Right atrium auricular region (tissue), 2 donors: ENCODE measurements at regions not wholly inside any gene's neighbourhood (a gene's known extent, or its start where the extent isn't known, plus 50 kb on each side); places are given as distances from the start of the nearest gene placed in this dataset.

Source experiments
- DNase-seq: peaks from one replicate; pipeline ENCODE4 v3.0.0-alpha.2; 2019; ENCODE audit warnings: low spot score
- H3K27ac ChIP-seq, 2 donors: fragments of 200-600 bp; sonication (generic); 1 replicate in 1 of 2; 2 replicates in 1 of 2; pipeline ENCODE4 v1.5.1; 2016 to 2019
- H3K27me3 ChIP-seq, 2 donors: fragments of 200-600 bp; sonication (generic); one replicate each; pipeline versions ENCODE4 v1.5.1 to v1.6.0; 2017 to 2019
- H3K36me3 ChIP-seq: fragments of 200-600 bp; sonication (generic); one replicate; pipeline ENCODE4 v1.5.1; 2016
- H3K4me1 ChIP-seq, 2 donors: fragments of 200-600 bp; sonication (generic); one replicate each; pipeline versions ENCODE4 v1.5.1 to v1.6.0; 2017 to 2019
- H3K4me3 ChIP-seq, 2 donors: fragments of 200-600 bp; sonication (generic); 1 replicate in 1 of 2; 2 replicates in 1 of 2; pipeline ENCODE4 v1.5.1; 2017 to 2019; ENCODE audit warnings: mild to moderate bottlenecking in 1 of 2, moderate library complexity in 1 of 2
- H3K9me3 ChIP-seq, 2 donors: fragments of 200-600 bp; sonication (generic); one replicate each; pipeline ENCODE4 v1.5.1; 2019
- TF ChIP-seq, protein P1 (sequence below), 2 donors: fragments of 200-600 bp; sonication (generic); IDR thresholded peaks; one replicate each; pipeline ENCODE4 v1.5.1; 2019; ENCODE audit warnings: antibody characterized with exemption in 2 of 2

DNA sequence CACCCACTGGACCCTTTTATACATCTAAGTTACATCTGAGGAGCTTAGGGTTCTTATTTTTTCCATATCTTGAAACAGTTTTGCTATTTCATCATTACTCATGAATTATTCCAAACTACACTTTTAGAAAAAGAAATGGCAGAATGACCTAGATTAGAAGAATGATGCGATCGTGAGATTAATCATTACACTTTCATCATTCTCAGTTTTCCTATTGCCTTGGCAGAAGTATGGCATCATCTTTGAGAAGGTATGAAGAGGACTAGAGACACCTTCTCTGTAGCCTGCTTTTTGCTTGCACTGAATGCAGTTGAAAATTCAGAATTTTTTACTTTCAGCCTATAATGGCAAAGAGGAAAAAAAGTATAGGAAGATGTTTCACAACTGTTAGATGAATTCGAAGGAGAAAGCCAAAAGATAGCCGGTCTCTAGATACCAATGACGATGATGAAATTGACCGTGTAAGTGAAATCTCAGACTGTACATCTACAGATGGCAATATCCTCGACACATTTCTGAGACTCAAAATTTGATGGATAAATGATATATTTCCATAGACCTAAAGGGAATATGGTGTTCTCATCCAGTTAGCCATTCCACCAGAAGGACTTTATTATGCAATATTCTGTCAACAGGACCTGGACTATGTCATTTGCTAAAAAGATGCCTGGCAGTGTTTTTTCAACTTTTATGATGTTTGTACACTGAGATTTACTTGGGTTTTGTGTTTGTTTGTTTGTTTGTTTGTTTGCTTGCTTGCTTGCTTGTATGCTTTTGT is 191.8 kb downstream of the TOMM20 start:
- Histone ChIP-seq H3K27me3 (no peaks in the 10 kb centered on the region), H3K4me3 (no peak overlapping the region), H3K36me3 (no peaks in the 10 kb centered on the region), H3K4me1 (peaks cover 0 to 17% of the 10 kb centered on the region in 2 donors), H3K27ac (no peak overlapping the region), H3K9me3 (no peaks in the 10 kb centered on the region)
- TF ChIP-seq, protein P1, sequence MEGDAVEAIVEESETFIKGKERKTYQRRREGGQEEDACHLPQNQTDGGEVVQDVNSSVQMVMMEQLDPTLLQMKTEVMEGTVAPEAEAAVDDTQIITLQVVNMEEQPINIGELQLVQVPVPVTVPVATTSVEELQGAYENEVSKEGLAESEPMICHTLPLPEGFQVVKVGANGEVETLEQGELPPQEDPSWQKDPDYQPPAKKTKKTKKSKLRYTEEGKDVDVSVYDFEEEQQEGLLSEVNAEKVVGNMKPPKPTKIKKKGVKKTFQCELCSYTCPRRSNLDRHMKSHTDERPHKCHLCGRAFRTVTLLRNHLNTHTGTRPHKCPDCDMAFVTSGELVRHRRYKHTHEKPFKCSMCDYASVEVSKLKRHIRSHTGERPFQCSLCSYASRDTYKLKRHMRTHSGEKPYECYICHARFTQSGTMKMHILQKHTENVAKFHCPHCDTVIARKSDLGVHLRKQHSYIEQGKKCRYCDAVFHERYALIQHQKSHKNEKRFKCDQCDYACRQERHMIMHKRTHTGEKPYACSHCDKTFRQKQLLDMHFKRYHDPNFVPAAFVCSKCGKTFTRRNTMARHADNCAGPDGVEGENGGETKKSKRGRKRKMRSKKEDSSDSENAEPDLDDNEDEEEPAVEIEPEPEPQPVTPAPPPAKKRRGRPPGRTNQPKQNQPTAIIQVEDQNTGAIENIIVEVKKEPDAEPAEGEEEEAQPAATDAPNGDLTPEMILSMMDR (IDR thresholded peaks at IDR 0.05), result no peak
- DNase-seq, result no peak

DNA sequence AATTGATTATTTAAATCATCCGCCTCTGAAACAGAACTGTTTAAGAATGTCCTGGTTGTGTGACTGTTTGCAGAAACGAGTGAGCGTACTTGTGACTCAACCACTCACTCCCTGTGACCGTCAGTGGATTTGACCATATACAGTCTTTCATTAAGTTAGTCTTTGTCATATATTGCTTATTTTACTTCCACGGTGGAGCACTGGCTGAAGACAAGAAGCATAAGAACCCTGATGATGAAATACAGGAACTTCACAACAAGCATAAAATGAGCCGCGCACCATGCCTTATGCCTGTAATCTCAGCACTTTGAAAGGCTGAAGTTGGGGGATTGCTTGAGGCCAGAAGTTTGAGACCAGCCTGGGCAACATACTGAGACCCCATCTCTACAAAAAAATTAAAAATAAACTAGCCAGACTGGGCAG is 194.0 kb downstream of the TOMM20 start:
- no peak overlapping the region for H3K4me3 ChIP-seq
- no peaks in the 10 kb centered on the region for H3K9me3 ChIP-seq
- no peak overlapping the region for H3K27ac ChIP-seq
- peaks cover 0 to 17% of the 10 kb centered on the region in 2 donors for H3K4me1 ChIP-seq
- TF ChIP-seq, protein P1 (IDR thresholded peaks at IDR 0.05), result no peak
- no peaks in the 10 kb centered on the region for H3K36me3 ChIP-seq
- no peak for DNase-seq
- no peaks in the 10 kb centered on the region for H3K27me3 ChIP-seq

DNA sequence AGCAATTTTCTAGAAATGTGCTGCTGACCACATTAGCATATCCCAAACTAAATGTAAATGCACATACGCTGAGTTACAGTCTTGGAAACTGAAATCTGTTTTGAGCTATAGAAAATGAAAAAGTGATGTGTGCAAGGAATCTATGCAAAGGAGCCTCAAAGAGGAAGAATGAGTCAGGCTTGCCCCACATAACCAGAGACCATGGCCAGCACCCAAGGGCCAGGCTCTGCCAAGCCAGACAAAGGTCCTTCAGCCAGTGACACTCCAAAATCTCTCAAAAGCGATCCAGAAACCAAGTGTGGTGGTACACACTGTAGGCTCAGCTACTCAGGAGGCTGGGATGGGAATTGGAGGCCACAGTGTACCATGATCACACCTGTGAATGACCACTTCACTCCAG is 195.2 kb downstream of the TOMM20 start:
- Histone ChIP-seq H3K4me1 (peaks cover 0 to 17% of the 10 kb centered on the region in 2 donors), H3K4me3 (no peak overlapping the region), H3K36me3 (no peaks in the 10 kb centered on the region), H3K9me3 (no peaks in the 10 kb centered on the region), H3K27ac (peak overlapping the region; percentile 55 to 72), H3K27me3 (no peaks in the 10 kb centered on the region)
- DNase-seq, result peak; percentile 83
- TF ChIP-seq, protein P1 (IDR thresholded peaks at IDR 0.05), result no peak

DNA sequence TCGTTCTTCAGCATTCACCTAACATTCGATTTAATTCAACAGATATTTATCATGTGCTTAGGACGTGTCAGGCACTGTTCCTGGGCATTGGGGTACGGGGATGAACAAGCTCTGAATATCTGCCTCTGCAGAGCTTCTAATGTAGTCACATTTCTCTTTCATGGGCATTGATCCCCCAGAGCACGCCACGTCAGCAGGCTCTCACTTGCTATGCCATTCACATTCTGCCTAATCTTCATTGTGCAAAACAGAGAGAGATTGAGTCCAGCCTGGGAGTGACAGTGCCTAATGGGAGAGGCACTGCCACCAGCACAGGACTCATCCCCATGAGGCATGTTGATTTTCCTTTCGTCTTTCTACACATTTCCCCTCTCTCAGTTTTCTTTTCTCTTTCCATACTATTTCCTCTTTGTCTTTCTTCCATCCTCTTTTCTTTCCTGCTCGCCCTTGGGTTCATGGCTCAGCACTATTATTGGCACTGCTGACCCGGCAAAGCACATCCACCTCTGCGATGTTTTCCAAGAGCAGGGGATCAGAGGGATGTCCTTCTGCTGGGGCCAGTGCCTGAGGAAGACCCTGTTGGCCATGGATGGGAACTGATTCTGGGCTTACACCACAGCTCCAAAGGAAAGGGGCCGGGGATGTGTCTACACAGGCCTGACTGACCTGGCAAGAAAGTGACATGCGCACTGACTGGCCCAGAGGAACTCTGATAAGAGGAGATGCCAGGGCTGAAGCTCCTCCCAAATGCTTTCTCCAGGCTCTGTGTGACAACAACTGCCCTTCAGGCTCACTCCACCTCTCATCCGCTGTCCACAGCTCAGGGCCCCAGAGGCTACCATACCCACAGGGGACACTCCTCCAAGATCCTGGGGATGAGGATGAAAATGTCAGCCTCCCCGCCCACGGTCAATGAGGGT is 195.9 kb downstream of the TOMM20 start:
- TF ChIP-seq, protein P1 (IDR thresholded peaks at IDR 0.05), result no peak
- Histone ChIP-seq H3K4me3 (no peak overlapping the region), H3K36me3 (no peaks in the 10 kb centered on the region), H3K27me3 (no peaks in the 10 kb centered on the region), H3K9me3 (no peaks in the 10 kb centered on the region), H3K27ac (peak overlapping the region; percentile 55 to 72), H3K4me1 (peaks cover 0 to 17% of the 10 kb centered on the region in 2 donors)
- no peak for DNase-seq

DNA sequence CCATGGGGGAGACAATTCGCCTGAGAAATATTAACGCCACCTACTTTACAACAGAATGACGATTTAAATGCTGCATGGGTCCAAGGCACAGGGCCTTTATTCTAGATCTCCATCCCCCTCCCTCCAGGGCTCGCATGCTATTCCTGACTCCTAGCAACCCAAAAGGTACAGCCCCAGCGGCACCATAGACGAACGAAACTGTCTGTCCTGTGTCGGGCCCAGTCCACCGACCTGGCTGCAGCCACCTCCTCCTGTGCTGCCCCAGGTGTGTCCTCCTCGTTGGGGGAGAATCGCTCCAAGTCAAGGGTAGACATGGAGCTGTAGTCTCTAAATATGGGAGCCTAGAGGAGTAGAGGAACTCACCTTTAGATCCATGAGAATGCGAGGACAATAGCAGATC is 196.5 kb downstream of the TOMM20 start:
- Histone ChIP-seq H3K9me3 (no peaks in the 10 kb centered on the region), H3K36me3 (no peaks in the 10 kb centered on the region), H3K4me1 (peaks cover 0 to 21% of the 10 kb centered on the region in 2 donors), H3K4me3 (no peak overlapping the region), H3K27ac (no peak overlapping the region), H3K27me3 (no peaks in the 10 kb centered on the region)
- DNase-seq, result no peak
- TF ChIP-seq, protein P1 (IDR thresholded peaks at IDR 0.05), result no peak
